IPS-18a (cell line): ENCODE measurements at regions not wholly inside any gene's neighbourhood (a gene's known extent, or its start where the extent isn't known, plus 50 kb on each side); places are given as distances from the start of the nearest gene placed in this dataset.
"Not testable (repeated sequence)": the region's sequence is repeated elsewhere in the genome, so short reads cannot be mapped to it uniquely, and the experiment has no call there.

Source experiments
- H3K27ac ChIP-seq: one replicate; pipeline ENCODE4 v1.5.1; 2013; ENCODE audit warnings: low read length
- H3K27me3 ChIP-seq: one replicate; pipeline ENCODE4 v1.6.1; 2013; ENCODE audit warnings: mild to moderate bottlenecking, low read length; ENCODE audit not compliant: control insufficient read depth, insufficient read depth
- H3K36me3 ChIP-seq: one replicate; pipeline ENCODE4 v1.6.1; 2013; ENCODE audit warnings: low read depth, low read length; ENCODE audit not compliant: control insufficient read depth
- H3K4me1 ChIP-seq: one replicate; pipeline ENCODE4 v1.6.1; 2013; ENCODE audit warnings: low read depth, low read length; ENCODE audit not compliant: control insufficient read depth
- H3K4me3 ChIP-seq: one replicate; pipeline ENCODE4 v1.5.1; 2013; ENCODE audit warnings: low read length
- H3K9ac ChIP-seq: one replicate; pipeline ENCODE4 v1.6.1; 2013; ENCODE audit warnings: mild to moderate bottlenecking, low read length, moderate library complexity
- H3K9me3 ChIP-seq: one replicate; pipeline ENCODE4 v1.6.1; 2013; ENCODE audit warnings: low read depth, low read length; ENCODE audit not compliant: control insufficient read depth

DNA sequence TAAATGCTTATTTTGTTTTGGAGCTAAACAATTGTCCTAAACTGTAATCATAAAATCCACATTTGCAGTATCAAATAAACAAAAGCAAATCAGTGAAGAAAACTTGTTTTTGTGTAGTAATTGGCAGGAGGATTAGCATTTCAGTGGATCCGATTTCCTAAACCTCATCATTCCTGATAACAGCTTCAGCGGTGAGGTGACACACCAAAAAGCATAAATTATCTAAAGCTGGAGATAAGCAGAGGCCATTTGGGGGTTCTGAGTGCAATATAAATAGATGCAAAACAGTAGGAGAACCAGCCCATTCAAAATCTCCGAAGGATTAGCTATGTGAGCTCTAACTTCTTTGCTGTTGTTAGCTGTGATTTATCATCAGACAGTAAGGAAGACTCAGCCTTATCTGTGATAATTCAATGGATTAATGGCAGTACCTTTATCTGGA, 235.8 kb downstream of the EPHA7 start:
- H3K27me3 ChIP-seq: no peaks in the 10 kb centered on the region
- H3K27ac ChIP-seq: no peak overlapping the region
- H3K36me3 ChIP-seq: no peaks in the 10 kb centered on the region
- no peak overlapping the region for H3K9ac ChIP-seq
- H3K4me3 ChIP-seq: no peak overlapping the region
- H3K4me1 ChIP-seq: no peaks in the 10 kb centered on the region
- H3K9me3 ChIP-seq: no peaks in the 10 kb centered on the region

DNA sequence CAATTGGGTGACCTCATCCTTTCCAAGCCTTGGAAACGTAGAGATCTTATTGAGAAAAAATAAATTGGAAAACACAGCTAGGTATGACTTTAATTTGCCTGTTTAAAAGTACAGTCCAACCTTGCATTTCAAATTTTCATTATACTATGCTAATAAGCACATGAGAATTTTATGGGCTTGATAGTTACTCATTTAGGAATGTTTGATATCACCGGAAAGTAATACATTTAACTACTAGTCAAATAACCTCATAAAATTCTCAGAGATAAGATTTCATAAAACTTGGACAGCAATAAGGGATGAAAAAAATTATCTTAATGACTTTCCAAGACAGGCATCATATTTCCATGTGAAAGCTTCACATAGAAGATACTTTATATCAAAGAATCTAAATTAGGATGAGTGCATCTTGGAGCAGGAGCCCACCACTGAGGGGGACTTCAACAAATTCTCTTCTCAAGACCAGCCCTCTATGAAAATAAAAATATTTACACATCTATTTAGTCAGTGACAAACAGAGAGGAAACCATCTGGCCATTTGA, 236.3 kb downstream of the EPHA7 start:
- Histone ChIP-seq H3K9ac (no peak overlapping the region), H3K9me3 (no peaks in the 10 kb centered on the region), H3K36me3 (no peaks in the 10 kb centered on the region), H3K4me3 (no peak overlapping the region), H3K27me3 (no peaks in the 10 kb centered on the region), H3K27ac (no peak overlapping the region), H3K4me1 (no peaks in the 10 kb centered on the region)

- H3K4me3 ChIP-seq: no peak overlapping the region
- no peaks in the 10 kb centered on the region for H3K9me3 ChIP-seq
- H3K36me3 ChIP-seq: no peaks in the 10 kb centered on the region
- peaks cover 7% of the 10 kb centered on the region for H3K4me1 ChIP-seq
- H3K9ac ChIP-seq: no peak overlapping the region
- no peak overlapping the region for H3K27ac ChIP-seq
- H3K27me3 ChIP-seq: no peaks in the 10 kb centered on the region
These were observed 241.4 kb downstream of the EPHA7 start for GRCh38 chr6:93177918-93178317.

GRCh38 chr6:93177438-93177837, 241.9 kb downstream of the EPHA7 start:
- no peak overlapping the region for H3K9ac ChIP-seq
- H3K27ac ChIP-seq: no peak overlapping the region
- no peaks in the 10 kb centered on the region for H3K27me3 ChIP-seq
- H3K4me1 ChIP-seq: peaks cover 7% of the 10 kb centered on the region
- no peak overlapping the region for H3K4me3 ChIP-seq
- no peaks in the 10 kb centered on the region for H3K36me3 ChIP-seq
- H3K9me3 ChIP-seq: no peaks in the 10 kb centered on the region

DNA sequence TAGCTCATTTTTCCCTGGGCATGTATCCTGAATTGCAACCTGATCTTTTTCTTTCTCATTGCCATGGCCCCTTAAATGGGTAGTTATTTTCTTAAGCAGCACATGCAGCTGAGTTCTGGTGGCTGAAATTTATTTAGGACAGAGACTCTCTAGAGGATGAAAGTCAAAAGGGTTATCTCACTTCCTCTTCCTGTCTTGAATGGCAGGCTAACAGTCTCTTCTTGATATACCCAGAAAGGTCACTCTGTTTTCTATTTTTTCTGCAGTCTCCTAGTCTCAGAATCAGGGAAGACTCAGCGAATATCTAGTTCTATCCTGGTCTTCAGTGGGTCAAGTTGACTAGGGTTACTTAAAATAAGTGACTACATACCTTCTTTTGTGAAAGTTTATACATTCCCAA, 243.3 kb downstream of the EPHA7 start:
- no peak overlapping the region for H3K9ac ChIP-seq
- no peaks in the 10 kb centered on the region for H3K9me3 ChIP-seq
- H3K27me3 ChIP-seq: no peaks in the 10 kb centered on the region
- H3K36me3 ChIP-seq: no peaks in the 10 kb centered on the region
- peaks cover 7% of the 10 kb centered on the region for H3K4me1 ChIP-seq
- H3K27ac ChIP-seq: no peak overlapping the region
- no peak overlapping the region for H3K4me3 ChIP-seq

DNA sequence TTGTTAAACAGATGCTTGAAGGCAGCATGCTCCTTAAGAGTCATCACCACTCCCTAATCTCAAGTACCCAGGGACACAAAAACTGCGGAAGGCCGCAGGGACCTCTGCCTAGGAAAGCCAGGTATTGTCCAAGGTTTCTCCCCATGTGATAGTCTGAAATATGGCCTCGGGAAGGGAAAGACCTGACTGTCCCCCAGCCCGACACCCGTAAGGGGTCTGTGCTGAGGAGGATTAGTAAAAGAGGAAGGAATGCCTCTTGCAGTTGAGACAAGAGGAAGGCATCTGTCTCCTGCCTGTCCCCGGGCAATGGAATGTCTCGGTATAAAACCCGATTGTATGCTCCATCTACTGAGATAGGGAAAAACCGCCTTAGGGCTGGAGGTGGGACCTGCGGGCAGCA, 245.8 kb downstream of the EPHA7 start:
- H3K36me3 ChIP-seq, H3K4me1 ChIP-seq: not testable (repeated sequence)

DNA sequence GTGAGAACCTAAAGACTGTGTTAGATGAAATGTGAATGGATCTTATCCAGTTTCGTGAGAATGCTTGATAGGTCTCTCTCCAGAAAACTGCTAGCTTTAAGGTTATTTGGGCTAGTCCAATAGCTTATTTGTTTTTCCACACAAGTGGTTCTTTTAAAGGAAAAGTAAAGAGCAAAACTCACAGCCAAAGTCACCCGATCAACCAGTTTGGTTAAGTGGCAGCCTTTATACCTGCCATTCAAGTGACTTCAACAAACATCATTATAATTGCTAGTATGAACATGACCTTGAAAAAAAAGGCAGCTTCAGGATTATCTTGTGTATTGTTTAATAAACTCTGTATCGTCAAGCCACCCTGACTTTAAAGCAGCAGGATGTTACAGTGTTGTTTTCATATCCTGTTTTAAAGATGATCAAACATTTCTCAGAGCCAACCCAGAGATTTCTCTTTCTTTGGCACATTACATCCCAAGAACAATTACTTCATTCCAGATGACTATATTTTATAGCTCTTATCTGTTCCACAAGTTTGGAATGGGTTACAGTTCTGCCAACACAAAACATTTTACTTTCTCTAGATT, 253.4 kb downstream of the EPHA7 start:
- Histone ChIP-seq H3K27me3 (no peaks in the 10 kb centered on the region), H3K27ac (no peak overlapping the region), H3K4me1 (no peaks in the 10 kb centered on the region), H3K4me3 (no peak overlapping the region), H3K9me3 (no peaks in the 10 kb centered on the region), H3K36me3 (no peaks in the 10 kb centered on the region), H3K9ac (no peak overlapping the region)

More for the DNA sequence above, 245.8 kb downstream of the EPHA7 start:
- H3K27me3 ChIP-seq, H3K9ac ChIP-seq, H3K27ac ChIP-seq, H3K9me3 ChIP-seq, H3K4me3 ChIP-seq: not testable (repeated sequence)

DNA sequence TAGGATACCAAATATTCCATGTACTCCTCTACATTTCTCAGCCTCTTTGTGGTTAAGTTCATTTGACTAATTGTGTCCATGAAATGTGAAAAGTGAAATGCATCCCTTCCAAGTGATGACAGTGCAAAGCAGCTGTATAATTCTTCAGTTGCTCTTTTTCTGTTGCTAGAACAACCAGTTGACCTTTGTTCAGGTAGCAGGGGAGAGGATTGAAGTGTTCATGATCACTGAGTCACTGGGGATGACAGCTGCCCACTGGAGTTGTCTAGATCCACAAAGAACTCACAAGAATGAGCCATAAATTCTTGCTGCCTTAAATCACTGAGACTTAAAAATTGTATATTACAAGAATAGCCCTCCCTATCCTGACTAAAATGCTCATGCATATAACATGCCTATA, 254.6 kb downstream of the EPHA7 start:
- no peaks in the 10 kb centered on the region for H3K36me3 ChIP-seq
- H3K9me3 ChIP-seq: no peaks in the 10 kb centered on the region
- H3K4me3 ChIP-seq: no peak overlapping the region
- no peak overlapping the region for H3K9ac ChIP-seq
- H3K4me1 ChIP-seq: no peaks in the 10 kb centered on the region
- no peaks in the 10 kb centered on the region for H3K27me3 ChIP-seq
- H3K27ac ChIP-seq: no peak overlapping the region

DNA sequence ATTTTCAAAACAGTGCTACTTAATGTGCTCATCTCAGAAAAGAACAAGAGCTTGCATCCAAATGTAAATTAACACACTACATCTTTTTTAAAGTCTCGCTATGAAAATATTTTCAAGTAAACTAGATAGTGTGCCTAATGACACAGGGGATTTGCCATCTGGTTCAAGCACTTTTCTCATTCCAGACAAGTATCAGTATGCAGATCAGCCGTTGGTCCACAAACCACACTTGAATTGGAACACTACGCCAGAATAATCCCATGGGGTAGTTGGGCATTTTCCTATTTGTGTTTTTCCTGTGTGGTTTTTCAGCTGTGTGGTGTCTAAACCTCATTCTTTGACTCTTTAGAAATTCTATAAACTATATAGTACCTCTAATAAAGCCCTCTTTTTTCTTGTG, 256.2 kb downstream of the EPHA7 start:
- H3K27me3 ChIP-seq: no peaks in the 10 kb centered on the region
- H3K4me3 ChIP-seq: no peak overlapping the region
- no peak overlapping the region for H3K27ac ChIP-seq
- no peaks in the 10 kb centered on the region for H3K9me3 ChIP-seq
- no peak overlapping the region for H3K9ac ChIP-seq
- H3K4me1 ChIP-seq: no peaks in the 10 kb centered on the region
- H3K36me3 ChIP-seq: no peaks in the 10 kb centered on the region

DNA sequence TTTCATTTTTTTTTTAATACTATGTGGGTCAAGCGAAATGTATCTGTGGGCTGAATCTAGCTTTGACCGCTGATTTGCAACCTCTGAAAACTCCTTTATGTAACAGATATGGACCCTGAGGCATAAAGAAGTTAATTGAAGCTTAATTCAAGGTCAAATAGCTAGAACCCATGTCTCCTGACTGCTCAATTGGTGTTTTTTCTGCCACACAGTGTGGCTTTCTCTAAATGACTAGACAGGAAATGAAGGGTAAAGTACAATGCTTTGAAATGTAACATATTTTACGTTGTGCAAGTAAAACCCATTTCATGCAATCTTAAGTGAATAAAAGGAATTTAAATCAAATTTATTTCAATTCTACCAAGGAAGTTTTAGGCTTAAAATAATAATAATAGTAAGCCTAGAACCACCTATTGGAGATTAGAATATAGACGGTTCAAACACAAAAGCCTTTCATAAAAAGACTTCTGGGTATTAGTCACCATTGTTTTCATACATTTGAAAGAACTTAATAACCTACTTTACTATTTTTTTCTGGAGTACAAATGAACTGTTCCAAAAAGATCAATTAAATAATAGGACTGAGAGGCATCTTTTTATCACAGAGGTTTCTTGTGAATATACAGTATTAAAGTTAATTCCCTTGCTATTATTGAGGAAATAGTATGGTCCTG, 279.8 kb downstream of the EPHA7 start:
- no peaks in the 10 kb centered on the region for H3K27me3 ChIP-seq
- no peaks in the 10 kb centered on the region for H3K9me3 ChIP-seq
- H3K9ac ChIP-seq: no peak overlapping the region
- H3K27ac ChIP-seq: no peak overlapping the region
- H3K4me3 ChIP-seq: no peak overlapping the region
- peaks cover 12% of the 10 kb centered on the region for H3K4me1 ChIP-seq
- no peaks in the 10 kb centered on the region for H3K36me3 ChIP-seq

GRCh38 chr6:93136111-93136510, 283.2 kb downstream of the EPHA7 start:
- no peak overlapping the region for H3K27ac ChIP-seq
- peaks cover 12% of the 10 kb centered on the region for H3K4me1 ChIP-seq
- no peak overlapping the region for H3K9ac ChIP-seq
- no peaks in the 10 kb centered on the region for H3K27me3 ChIP-seq
- no peak overlapping the region for H3K4me3 ChIP-seq
- no peaks in the 10 kb centered on the region for H3K36me3 ChIP-seq
- H3K9me3 ChIP-seq: no peaks in the 10 kb centered on the region
